SKM-1 treated with dmso at 0.1 percent for 144 hours (cell line): ENCODE measurements at regions not wholly inside any gene's neighbourhood (a gene's known extent, or its start where the extent isn't known, plus 50 kb on each side); places are given as distances from the start of the nearest gene placed in this dataset.
"Not testable (repeated sequence)": the region's sequence is repeated elsewhere in the genome, so short reads cannot be mapped to it uniquely, and the experiment has no call there.

Experiments used
- DNase-seq: peaks from one replicate; lab custom pipeline; 2025; ENCODE audit not compliant: unreplicated experiment; lab: John Stamatoyannopoulos, UW

- no peak for DNase-seq
These were observed 1162.1 kb downstream of the VRK1 start for GRCh38 chr14:97959251-97959650.

- DNase-seq, result no peak
These were observed 1163.3 kb downstream of the VRK1 start for GRCh38 chr14:97960436-97960835.

- no peak for DNase-seq
These were observed 1173.0 kb downstream of the VRK1 start for GRCh38 chr14:97970222-97970621.

- no peak for DNase-seq
These were observed 1178.0 kb downstream of the VRK1 start for GRCh38 chr14:97975216-97975615.

GRCh38 chr14:97975962-97976361 lies 1178.8 kb downstream of the VRK1 start:
- no peak for DNase-seq

GRCh38 chr14:97976861-97977260 lies 1179.7 kb downstream of the VRK1 start:
- DNase-seq, result no peak

GRCh38 chr14:97977651-97978261 lies 1180.6 kb downstream of the VRK1 start:
- DNase-seq, result no peak

- no peak for DNase-seq
These were observed 1181.2 kb downstream of the VRK1 start for GRCh38 chr14:97978341-97978740.

- DNase-seq, result no peak
These were observed 1196.4 kb downstream of the VRK1 start for GRCh38 chr14:97993508-97994019.

GRCh38 chr14:97994020-97994531 lies 1196.9 kb downstream of the VRK1 start:
- no peak for DNase-seq

GRCh38 chr14:97995038-97995437 lies 1197.9 kb downstream of the VRK1 start:
- DNase-seq, result no peak

- DNase-seq, result no peak
These were observed 1198.3 kb downstream of the VRK1 start for GRCh38 chr14:97995531-97995930.

- no peak for DNase-seq
These were observed 1208.8 kb downstream of the VRK1 start for GRCh38 chr14:98006008-98006407.

- DNase-seq, result no peak
These were observed 1211.4 kb downstream of the VRK1 start for GRCh38 chr14:98008381-98009113.

- DNase-seq, result not testable (repeated sequence)
These were observed 1212.0 kb downstream of the VRK1 start for GRCh38 chr14:98009177-98009576.

GRCh38 chr14:98010784-98011183 lies 1213.6 kb downstream of the VRK1 start:
- DNase-seq, result no peak

GRCh38 chr14:98014851-98015615 lies 1217.9 kb downstream of the VRK1 start:
- no peak for DNase-seq

GRCh38 chr14:98015921-98016320 lies 1218.7 kb downstream of the VRK1 start:
- no peak for DNase-seq

- DNase-seq, result no peak
These were observed 1221.4 kb downstream of the VRK1 start for GRCh38 chr14:98018628-98019027.

- no peak for DNase-seq
These were observed 1225.6 kb downstream of the VRK1 start for GRCh38 chr14:98022541-98023520.
